ENCODE measurements at regions not wholly inside any gene's neighbourhood (a gene's known extent, or its start where the extent isn't known, plus 50 kb on each side); places are given as distances from the start of the nearest gene placed in this dataset.

GRCh38 chr3:67073812-67074211 lies 75.7 kb downstream of the KBTBD8 start:
- Histone ChIP-seq H3K27me3 (ENCODE audit: control insufficient read depth in 2 of 2, insufficient read depth in 2 of 2, low read length in 2 of 2) (no peaks in the 10 kb centered on the region), H3K4me1 (ENCODE audit: control insufficient read depth in 1 of 2, insufficient read depth in 2 of 2, low read length in 2 of 2) (no peaks in the 10 kb centered on the region), H2AFZ (ENCODE audit: insufficient read depth, low read depth, low read length, poor library complexity, severe bottlenecking) (no peak overlapping the region), H3K79me2 (ENCODE audit: insufficient read depth, low read length) (no peaks in the 10 kb centered on the region), H4K20me1 (ENCODE audit: insufficient read depth, low read length) (no peaks in the 10 kb centered on the region), H3K36me3 (replicated peaks in 1 of 2; ENCODE audit: control insufficient read depth in 1 of 2, insufficient read depth in 2 of 2, low read length in 2 of 2) (no peaks in the 10 kb centered on the region), H3K9me3 (replicated peaks in 1 of 2; ENCODE audit: control insufficient read depth in 1 of 2, insufficient read depth in 1 of 2, low read length in 2 of 2) (no peaks in the 10 kb centered on the region), H3K9ac (ENCODE audit: insufficient read depth, low read length, poor library complexity, severe bottlenecking) (no peak overlapping the region), H3K27ac (ENCODE audit: low read depth in 1 of 2, low read length in 2 of 2) (no peak overlapping the region), H3K4me2 (replicated peaks; ENCODE audit: extremely low read depth, low read length, poor library complexity, severe bottlenecking) (no peak overlapping the region), H3K4me3 (replicated peaks in 1 of 3; ENCODE audit: low read depth in 2 of 3, low read length in 3 of 3) (no peak overlapping the region)
- Mint-ChIP-seq H3K36me3 (no peaks in the 10 kb centered on the region), H3K4me3 (no peak overlapping the region), H3K4me1 (no peaks in the 10 kb centered on the region), H3K9me3 (peaks cover 0 to 7% (median 0%) of the 10 kb centered on the region in 7 donors), H3K27me3 (ENCODE audit: low read depth in 3 of 3) (peaks cover 0 to 2% (median 0%) of the 10 kb centered on the region in 3 donors), H3K27ac (no peak overlapping the region)
- intact Hi-C loops (cut with micrococcal nuclease): no loop called here
- no CpG with 5 or more reads among the region's 1 CpG for WGBS (ENCODE audit: insufficient coverage)
- TF ChIP-seq, protein P1, sequence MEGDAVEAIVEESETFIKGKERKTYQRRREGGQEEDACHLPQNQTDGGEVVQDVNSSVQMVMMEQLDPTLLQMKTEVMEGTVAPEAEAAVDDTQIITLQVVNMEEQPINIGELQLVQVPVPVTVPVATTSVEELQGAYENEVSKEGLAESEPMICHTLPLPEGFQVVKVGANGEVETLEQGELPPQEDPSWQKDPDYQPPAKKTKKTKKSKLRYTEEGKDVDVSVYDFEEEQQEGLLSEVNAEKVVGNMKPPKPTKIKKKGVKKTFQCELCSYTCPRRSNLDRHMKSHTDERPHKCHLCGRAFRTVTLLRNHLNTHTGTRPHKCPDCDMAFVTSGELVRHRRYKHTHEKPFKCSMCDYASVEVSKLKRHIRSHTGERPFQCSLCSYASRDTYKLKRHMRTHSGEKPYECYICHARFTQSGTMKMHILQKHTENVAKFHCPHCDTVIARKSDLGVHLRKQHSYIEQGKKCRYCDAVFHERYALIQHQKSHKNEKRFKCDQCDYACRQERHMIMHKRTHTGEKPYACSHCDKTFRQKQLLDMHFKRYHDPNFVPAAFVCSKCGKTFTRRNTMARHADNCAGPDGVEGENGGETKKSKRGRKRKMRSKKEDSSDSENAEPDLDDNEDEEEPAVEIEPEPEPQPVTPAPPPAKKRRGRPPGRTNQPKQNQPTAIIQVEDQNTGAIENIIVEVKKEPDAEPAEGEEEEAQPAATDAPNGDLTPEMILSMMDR (IDR thresholded peaks at IDR 0.05): no peak
- DNase-seq: no peak

DNA sequence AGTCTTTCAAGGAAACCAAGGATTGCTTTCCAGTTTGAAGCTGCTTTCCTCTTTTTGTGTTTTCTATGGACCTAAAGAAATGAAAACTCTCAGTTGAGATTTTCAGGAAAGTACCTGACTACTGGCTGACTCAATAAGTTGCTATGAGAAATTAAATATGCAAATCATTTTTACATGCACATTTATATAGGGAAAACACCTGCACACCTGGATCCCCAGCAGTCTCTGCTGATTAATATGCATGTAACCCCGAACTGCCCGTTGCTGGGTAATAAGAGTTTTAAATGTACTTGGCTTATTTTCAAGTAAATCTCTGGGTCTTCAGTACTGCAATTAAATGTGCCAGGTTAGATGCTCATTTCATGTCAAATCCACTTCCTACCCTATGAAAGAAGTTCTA lies 77.2 kb downstream of the KBTBD8 start:
- DNase-seq: no peak
- H3K36me3 Mint-ChIP-seq: no peaks in the 10 kb centered on the region
- Histone ChIP-seq H3K27ac (ENCODE audit: low read depth in 1 of 2, low read length in 2 of 2) (no peak overlapping the region), H4K20me1 (ENCODE audit: insufficient read depth, low read length) (no peaks in the 10 kb centered on the region), H3K27me3 (ENCODE audit: control insufficient read depth in 2 of 2, insufficient read depth in 2 of 2, low read length in 2 of 2) (no peaks in the 10 kb centered on the region), H2AFZ (ENCODE audit: insufficient read depth, low read depth, low read length, poor library complexity, severe bottlenecking) (no peak overlapping the region), H3K9ac (ENCODE audit: insufficient read depth, low read length, poor library complexity, severe bottlenecking) (no peak overlapping the region), H3K36me3 (replicated peaks in 1 of 2; ENCODE audit: control insufficient read depth in 1 of 2, insufficient read depth in 2 of 2, low read length in 2 of 2) (no peaks in the 10 kb centered on the region), H3K4me1 (ENCODE audit: control insufficient read depth in 1 of 2, insufficient read depth in 2 of 2, low read length in 2 of 2) (no peaks in the 10 kb centered on the region), H3K4me2 (replicated peaks; ENCODE audit: extremely low read depth, low read length, poor library complexity, severe bottlenecking) (no peak overlapping the region), H3K4me3 (replicated peaks in 1 of 3; ENCODE audit: low read depth in 2 of 3, low read length in 3 of 3) (no peak overlapping the region), H3K9me3 (replicated peaks in 1 of 2; ENCODE audit: control insufficient read depth in 1 of 2, insufficient read depth in 1 of 2, low read length in 2 of 2) (no peaks in the 10 kb centered on the region), H3K79me2 (ENCODE audit: insufficient read depth, low read length) (no peaks in the 10 kb centered on the region)
- no peaks in the 10 kb centered on the region for H3K4me1 Mint-ChIP-seq
- WGBS (ENCODE audit: insufficient coverage): no CpG with 5 or more reads among the region's 2 CpGs
- intact Hi-C loops (cut with micrococcal nuclease): no loop called here
- H3K27me3 Mint-ChIP-seq (ENCODE audit: low read depth in 3 of 3): peaks cover 0 to 6% (median 0%) of the 10 kb centered on the region in 3 donors
- peaks cover 0 to 8% (median 2%) of the 10 kb centered on the region in 7 donors for H3K9me3 Mint-ChIP-seq
- H3K27ac Mint-ChIP-seq: no peak overlapping the region
- TF ChIP-seq, protein P1 (IDR thresholded peaks at IDR 0.05): no peak
- no peak overlapping the region for H3K4me3 Mint-ChIP-seq

All from CD14-positive monocyte (primary cell).